RCC 7860 (cell line): ENCODE measurements at regions not wholly inside any gene's neighbourhood (a gene's known extent, or its start where the extent isn't known, plus 50 kb on each side); places are given as distances from the start of the nearest gene placed in this dataset.
"Not testable (repeated sequence)": the region's sequence is repeated elsewhere in the genome, so short reads cannot be mapped to it uniquely, and the experiment has no call there.

Source experiments
- DNase-seq: peaks from one replicate; pipeline ENCODE4 v3.0.0-alpha.2; 2015; ENCODE audit warnings: low spot score
- FAIRE-seq: peaks from 2 replicates; lab custom pipeline; 2012; peaks lifted over from hg19 to GRCh38; lab: Jason Lieb, UNC

GRCh38 chr6:153302133-153302532, 171.1 kb upstream of the RGS17 start:
- DNase-seq, result no peak
- no peak for FAIRE-seq

- no peak for DNase-seq
- no peak for FAIRE-seq
Measured at GRCh38 chr6:153301602-153302001, 170.5 kb upstream of the RGS17 start.

GRCh38 chr6:153282456-153282855, 151.4 kb upstream of the RGS17 start:
- FAIRE-seq, DNase-seq: not testable (repeated sequence)

DNA sequence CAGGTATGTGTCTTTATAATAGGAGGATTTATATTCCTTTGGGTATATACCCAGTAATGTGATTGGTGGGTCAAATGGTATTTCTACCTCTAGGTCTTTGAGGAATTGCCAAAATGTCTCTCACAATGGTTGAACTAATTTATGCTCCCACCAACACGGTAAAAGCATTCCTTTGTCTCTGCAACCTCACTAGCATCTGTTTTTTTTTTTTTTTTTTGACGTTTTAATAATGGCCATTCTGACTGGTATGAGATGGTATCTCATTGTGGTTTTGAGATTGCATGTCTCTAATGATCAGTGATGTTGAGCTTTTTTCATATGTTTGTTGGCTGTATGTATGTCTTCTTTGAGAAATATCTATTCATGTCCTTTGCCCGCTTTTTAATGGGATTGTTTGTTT, 144.9 kb upstream of the RGS17 start:
- DNase-seq, result no peak
- FAIRE-seq, result no peak

DNA sequence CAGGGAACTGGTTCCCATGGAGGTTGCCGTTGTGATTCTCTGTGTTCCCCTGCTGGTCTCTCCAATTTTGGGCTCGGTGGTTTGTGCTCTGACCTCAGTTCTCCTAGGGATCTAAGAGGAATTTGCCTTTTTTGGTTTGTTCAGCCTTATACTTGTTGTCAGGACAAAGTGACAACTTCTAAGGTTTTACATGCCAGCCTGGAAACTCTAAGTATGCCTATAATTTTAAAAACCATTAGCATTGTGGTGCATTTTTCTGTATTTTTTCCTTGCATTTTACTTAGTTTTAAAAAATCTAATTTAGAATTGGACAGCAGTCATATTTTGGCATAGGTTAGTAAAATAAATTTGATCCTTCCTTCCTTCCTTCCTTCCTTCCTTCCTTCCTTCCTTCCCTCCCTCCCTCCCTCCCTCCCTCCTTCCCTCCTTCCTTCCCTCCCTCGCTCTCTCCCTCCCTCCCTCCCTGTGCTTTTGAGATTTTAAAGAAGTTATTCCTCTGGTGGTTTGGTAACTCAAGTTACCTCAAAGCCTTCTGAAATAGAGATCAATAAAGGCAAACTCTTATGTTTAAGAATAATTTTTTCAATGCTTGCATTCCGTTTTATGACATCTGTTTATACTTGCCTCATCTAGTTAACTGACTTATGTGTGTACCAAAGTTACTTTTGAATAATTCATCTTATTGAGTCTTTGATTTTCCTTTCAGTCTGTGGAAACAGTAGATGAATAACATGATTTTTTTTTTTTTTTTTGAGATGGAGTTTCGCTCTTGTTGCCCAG, 141.3 kb upstream of the RGS17 start:
- DNase-seq (no peak), FAIRE-seq (no peak)

- FAIRE-seq (no peak), DNase-seq (no peak)
Measured at GRCh38 chr6:153263489-153263888, 132.4 kb upstream of the RGS17 start.

- no peak for FAIRE-seq
Measured at GRCh38 chr6:153251326-153251725, 120.2 kb upstream of the RGS17 start.

DNA sequence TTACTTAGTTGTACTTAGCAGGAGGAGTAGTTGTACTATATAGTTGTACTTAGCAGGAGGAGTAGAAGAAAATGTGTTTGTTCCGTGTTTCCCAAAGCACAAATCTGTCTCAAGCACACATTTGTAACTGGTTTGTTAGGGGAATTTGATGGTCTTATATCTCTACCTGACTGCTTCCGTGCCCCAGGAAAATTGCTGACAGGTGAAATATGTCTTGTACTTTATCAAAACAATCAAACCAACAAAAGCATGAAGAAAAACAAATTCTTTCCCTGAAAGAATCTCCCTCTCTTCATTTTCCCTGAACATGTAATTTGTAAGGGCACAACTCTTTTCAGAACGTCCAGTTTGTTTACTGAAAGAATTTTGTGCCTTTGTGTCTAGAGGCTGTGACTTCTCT, 106.6 kb upstream of the RGS17 start:
- FAIRE-seq (no peak), DNase-seq (no peak)

More at GRCh38 chr6:153251326-153251725, 120.2 kb upstream of the RGS17 start:
- DNase-seq, result no peak

GRCh38 chr6:153231048-153231646, 100.1 kb upstream of the RGS17 start:
- FAIRE-seq, result no peak
- DNase-seq, result no peak

- DNase-seq (no peak), FAIRE-seq (no peak)
Measured at GRCh38 chr6:153218184-153218792, 87.2 kb upstream of the RGS17 start.

- no peak for FAIRE-seq
- no peak for DNase-seq
Measured at GRCh38 chr6:153216789-153217188, 85.7 kb upstream of the RGS17 start.

GRCh38 chr6:153215242-153215641, 84.2 kb upstream of the RGS17 start:
- FAIRE-seq, result no peak

GRCh38 chr6:153214436-153214835, 83.4 kb upstream of the RGS17 start:
- DNase-seq (no peak), FAIRE-seq (no peak)

More at GRCh38 chr6:153215242-153215641, 84.2 kb upstream of the RGS17 start:
- DNase-seq, result no peak

- DNase-seq (no peak), FAIRE-seq (no peak)
Measured at GRCh38 chr6:153210083-153210482, 79.0 kb upstream of the RGS17 start.

DNA sequence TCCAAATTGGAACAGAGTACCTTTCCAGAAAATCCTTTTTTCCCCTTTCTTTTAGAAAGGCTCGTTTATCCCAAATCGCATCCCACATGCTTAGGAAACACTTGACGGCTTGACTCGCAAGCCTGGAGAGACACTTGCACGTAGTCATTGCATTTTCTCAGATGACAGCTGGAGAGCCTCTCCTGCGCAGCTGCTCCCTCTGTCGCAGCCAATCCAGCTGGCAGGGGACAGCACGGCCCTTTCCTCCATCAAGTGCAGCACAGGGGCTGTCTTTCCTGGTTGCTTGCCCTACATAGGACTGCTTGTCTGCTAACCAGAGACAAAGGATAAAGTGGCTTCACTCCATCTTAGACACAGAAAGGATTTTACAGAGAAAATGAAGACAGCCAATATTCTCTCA, 77.6 kb upstream of the RGS17 start:
- no peak for DNase-seq
- no peak for FAIRE-seq

GRCh38 chr6:153207617-153208016, 76.5 kb upstream of the RGS17 start:
- no peak for FAIRE-seq
- DNase-seq, result no peak

DNA sequence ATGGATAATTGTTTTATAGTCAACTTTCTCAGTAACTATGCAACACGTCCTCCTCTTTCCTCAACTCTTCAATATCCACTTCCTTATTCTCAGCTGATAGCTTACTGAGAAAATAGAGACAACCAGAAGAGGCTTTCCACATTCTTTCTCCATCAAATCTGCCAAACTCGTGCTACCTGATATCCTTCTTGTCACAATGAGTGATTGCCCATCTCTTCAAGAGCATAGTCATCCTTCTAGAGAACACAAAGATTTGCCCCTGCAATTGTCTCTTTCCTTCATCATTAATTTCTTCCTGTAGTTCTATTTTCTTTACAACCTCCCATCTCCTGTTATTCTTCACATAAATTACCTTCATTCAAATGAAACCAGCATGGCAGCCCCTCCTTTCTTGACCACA, 75.9 kb upstream of the RGS17 start:
- FAIRE-seq (no peak), DNase-seq (no peak)

DNA sequence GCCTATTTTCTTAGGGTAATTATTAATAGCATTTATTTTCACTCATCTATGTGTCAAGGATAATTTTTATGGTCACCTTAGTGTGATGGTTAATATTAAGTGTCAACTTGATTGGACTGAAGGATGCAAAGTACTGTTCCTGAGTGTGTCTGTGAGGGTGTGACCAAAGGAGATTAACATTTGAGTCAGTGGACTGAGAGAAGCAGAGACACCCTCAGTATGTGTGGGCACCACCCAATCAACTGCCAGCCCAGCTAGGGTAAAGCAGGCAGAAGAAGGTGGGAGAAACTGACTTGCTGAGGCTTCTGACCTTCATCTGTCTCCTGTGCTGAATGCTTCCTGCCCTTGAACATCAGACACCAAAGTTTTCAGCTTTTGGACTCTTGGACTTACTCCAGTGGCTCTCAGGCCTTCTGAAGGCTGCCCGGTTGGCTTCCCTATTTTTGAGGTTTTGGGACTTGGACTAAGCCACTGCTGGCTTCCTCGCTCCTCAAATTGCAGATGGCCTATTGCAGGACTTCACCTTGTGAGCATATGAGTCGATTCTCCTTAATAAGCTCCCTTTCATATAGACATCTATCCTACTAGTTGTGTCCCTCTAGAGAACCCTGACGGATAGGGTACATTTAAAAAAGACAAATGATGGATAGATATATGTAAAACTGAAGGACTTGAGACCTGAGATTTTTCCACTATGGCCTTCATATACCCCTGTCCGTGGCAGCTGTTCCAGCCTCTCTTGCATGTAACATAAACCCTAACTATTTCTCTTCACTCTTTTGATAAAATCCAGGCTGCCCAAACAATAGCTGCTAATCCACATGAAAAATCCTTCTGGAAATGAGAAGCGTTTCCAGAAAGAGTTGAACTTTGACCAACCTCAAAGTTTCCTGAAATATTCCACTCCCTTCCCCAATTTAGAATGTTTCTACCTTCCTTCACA, 62.1 kb upstream of the RGS17 start:
- no peak for FAIRE-seq
- DNase-seq, result no peak

GRCh38 chr6:153183925-153184324, 52.8 kb upstream of the RGS17 start:
- no peak for FAIRE-seq

More at GRCh38 chr6:153183925-153184324, 52.8 kb upstream of the RGS17 start:
- DNase-seq, result no peak
